GM23248 (cell line): ENCODE measurements at regions not wholly inside any gene's neighbourhood (a gene's known extent, or its start where the extent isn't known, plus 50 kb on each side); places are given as distances from the start of the nearest gene placed in this dataset.
A peak's percentile ranks its signal among the peaks of the same experiment; 100 is the strongest.

Source experiments
- DNase-seq: peaks from one replicate; pipeline ENCODE4 v3.0.0-alpha.2; 2015
- H2AFZ ChIP-seq: fragments of 200-600 bp; sonication (generic); 2 replicates; pipeline ENCODE4 v1.6.1; 2016; ENCODE audit warnings: antibody characterized with exemption
- H3F3A ChIP-seq: fragments of 200-600 bp; sonication (generic); 2 replicates; pipeline ENCODE4 v1.6.1; 2016; ENCODE audit warnings: mild to moderate bottlenecking, antibody characterized with exemption, mixed run types; ENCODE audit not compliant: insufficient read depth
- H3K27ac ChIP-seq: fragments of 200-600 bp; sonication (generic); 2 replicates; pipeline ENCODE4 v1.5.1; 2016; ENCODE audit warnings: mild to moderate bottlenecking
- H3K27me3 ChIP-seq: fragments of 200-600 bp; sonication (generic); replicated peaks from 2 replicates; pipeline ENCODE4 v1.6.1; 2016; ENCODE audit warnings: mild to moderate bottlenecking; ENCODE audit not compliant: insufficient read depth
- H3K36me3 ChIP-seq: fragments of 200-600 bp; sonication (generic); 2 replicates; pipeline ENCODE4 v1.6.1; 2016; ENCODE audit warnings: low read depth, mild to moderate bottlenecking
- H3K4me1 ChIP-seq: fragments of 200-600 bp; sonication (generic); 2 replicates; pipeline ENCODE4 v1.6.1; 2016; ENCODE audit warnings: mild to moderate bottlenecking; ENCODE audit not compliant: insufficient read depth
- H3K4me2 ChIP-seq: fragments of 200-600 bp; sonication (generic); one replicate; pipeline ENCODE4 v1.6.1; 2016; ENCODE audit warnings: mild to moderate bottlenecking; ENCODE audit not compliant: unreplicated experiment
- H3K4me3 ChIP-seq: fragments of 200-600 bp; sonication (generic); 2 replicates; pipeline ENCODE4 v1.5.1; 2016; ENCODE audit warnings: mild to moderate bottlenecking
- H3K79me2 ChIP-seq: fragments of 200-600 bp; sonication (generic); 2 replicates; pipeline ENCODE4 v1.6.1; 2016; ENCODE audit warnings: mild to moderate bottlenecking; ENCODE audit not compliant: insufficient read depth
- H3K9ac ChIP-seq: fragments of 200-600 bp; sonication (generic); 2 replicates; pipeline ENCODE4 v1.6.1; 2016; ENCODE audit warnings: mild to moderate bottlenecking
- H3K9me2 ChIP-seq: fragments of 200-600 bp; sonication (generic); 2 replicates; pipeline ENCODE4 v1.6.1; 2016; ENCODE audit warnings: mixed run types, mild to moderate bottlenecking, moderate library complexity; ENCODE audit not compliant: insufficient read depth
- H3K9me3 ChIP-seq: fragments of 200-600 bp; sonication (generic); one replicate; pipeline ENCODE4 v1.6.1; 2017; ENCODE audit warnings: low read depth
- H4K20me1 ChIP-seq: fragments of 200-600 bp; sonication (generic); 2 replicates; pipeline ENCODE4 v1.6.0; 2016; ENCODE audit not compliant: insufficient read depth
- EZH2 ChIP-seq: fragments of 200-600 bp; sonication (generic); IDR thresholded peaks from 2 replicates; pipeline ENCODE4 v1.6.1; 2018; ENCODE audit warnings: antibody characterized with exemption, mild to moderate bottlenecking; ENCODE audit not compliant: insufficient read depth, poor library complexity, severe bottlenecking
- EZH2phosphoT487 ChIP-seq: fragments of 200-600 bp; sonication (generic); IDR thresholded peaks from 2 replicates; pipeline ENCODE4 v1.6.1; 2018; ENCODE audit warnings: antibody characterized with exemption, moderate library complexity, mild to moderate bottlenecking, low read depth; ENCODE audit not compliant: insufficient read depth
- WGBS, 2 experiments: methylation state at CpG; one replicate each; pipeline ENCODE4 v1.1.6; 2015 to 2017; ENCODE audit warnings: low lambda C conversion rate in 2 of 2, low coverage in 1 of 2; ENCODE audit errors: missing lambda C conversion rate in 2 of 2; 5-methylcytosine and 5-hydroxymethylcytosine counted together
- in situ Hi-C: fragments of 300-500 bp; cut with MboI; formaldehyde crosslinking; loops from 2 replicates; pipeline ENCODE4 v1.15.0; 2020

- no peaks in the 10 kb centered on the region for H3K9me2 ChIP-seq
- no peak overlapping the region for H3K27ac ChIP-seq
- in situ Hi-C loops = no loop called here
- TF ChIP-seq EZH2 = no peak
- no peak for TF ChIP-seq EZH2phosphoT487
- H3K4me2 ChIP-seq = no peak overlapping the region
- peaks cover 14% of the 10 kb centered on the region for H3F3A ChIP-seq
- H3K4me3 ChIP-seq = no peak overlapping the region
- H4K20me1 ChIP-seq = no peaks in the 10 kb centered on the region
- no peak overlapping the region for H3K9ac ChIP-seq
- H3K36me3 ChIP-seq = no peaks in the 10 kb centered on the region
- 94 to 95% methylated on average over 2 of the region's 2 CpGs for WGBS, 2 experiments
- no peaks in the 10 kb centered on the region for H3K9me3 ChIP-seq
- H3K79me2 ChIP-seq = no peaks in the 10 kb centered on the region
- no peaks in the 10 kb centered on the region for H3K27me3 ChIP-seq
- no peak for DNase-seq
- H2AFZ ChIP-seq = no peak overlapping the region
- peaks cover 20% of the 10 kb centered on the region for H3K4me1 ChIP-seq
Measured at GRCh38 chr9:108546215-108546614, 309.6 kb downstream of the ACTL7B start.

- Histone ChIP-seq H3K9me3 (no peaks in the 10 kb centered on the region), H3K4me3 (no peak overlapping the region), H4K20me1 (no peaks in the 10 kb centered on the region), H3K9ac (no peak overlapping the region), H3K4me2 (no peak overlapping the region), H3K36me3 (no peaks in the 10 kb centered on the region), H3K27me3 (no peaks in the 10 kb centered on the region), H3K9me2 (no peaks in the 10 kb centered on the region), H3K27ac (no peak overlapping the region), H2AFZ (no peak overlapping the region), H3F3A (peaks cover 7% of the 10 kb centered on the region), H3K4me1 (peaks cover 12% of the 10 kb centered on the region), H3K79me2 (no peaks in the 10 kb centered on the region)
- in situ Hi-C loops = no loop called here
- TF ChIP-seq EZH2phosphoT487 = no peak
- no peak for TF ChIP-seq EZH2
- 62 to 66% methylated on average over 4 of the region's 4 CpGs for WGBS, 2 experiments
- DNase-seq = no peak
Measured at GRCh38 chr9:108545436-108545835, 310.4 kb downstream of the ACTL7B start.

DNA sequence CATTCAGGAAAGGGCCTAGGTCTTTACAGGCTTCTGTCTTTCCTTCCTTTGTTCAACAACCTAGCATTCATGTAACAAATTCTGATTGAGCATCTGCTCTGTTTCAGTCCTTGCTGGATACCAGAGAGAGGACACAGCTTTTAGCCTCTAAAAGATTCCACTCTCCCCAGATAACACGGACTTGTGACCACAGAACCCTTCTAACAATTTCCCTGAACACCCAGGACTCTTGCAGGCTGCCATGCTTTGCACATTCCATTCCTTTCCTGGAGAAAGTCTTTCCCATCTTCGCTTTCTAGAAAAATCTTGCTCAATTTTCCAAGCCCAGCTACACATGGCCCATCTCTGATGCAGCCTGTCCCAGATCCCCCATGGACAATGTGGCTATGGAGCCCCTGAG, 310.9 kb downstream of the ACTL7B start:
- no peaks in the 10 kb centered on the region for H4K20me1 ChIP-seq
- TF ChIP-seq EZH2phosphoT487 (no peak), EZH2 (no peak)
- H3K79me2 ChIP-seq = no peaks in the 10 kb centered on the region
- H3K9ac ChIP-seq = no peak overlapping the region
- 0 out of 2 replicates have a peak, but pooled peaks cover 2% of the 10 kb centered on the region for H3F3A ChIP-seq
- no peak overlapping the region for H3K4me2 ChIP-seq
- H3K9me2 ChIP-seq = no peaks in the 10 kb centered on the region
- H3K9me3 ChIP-seq = no peaks in the 10 kb centered on the region
- H3K4me1 ChIP-seq = peaks cover 8% of the 10 kb centered on the region
- no peak overlapping the region for H2AFZ ChIP-seq
- H3K36me3 ChIP-seq = no peaks in the 10 kb centered on the region
- H3K27me3 ChIP-seq = no peaks in the 10 kb centered on the region
- in situ Hi-C loops = no loop called here
- no peak overlapping the region for H3K27ac ChIP-seq
- no peak overlapping the region for H3K4me3 ChIP-seq
- no peak for DNase-seq
- WGBS, 2 experiments = 95 to 98% methylated on average over 2 of the region's 2 CpGs

GRCh38 chr9:108543251-108543778, 312.5 kb downstream of the ACTL7B start:
- no peaks in the 10 kb centered on the region for H3K9me2 ChIP-seq
- peak overlapping the region; percentile 38 for H3K4me2 ChIP-seq
- no peaks in the 10 kb centered on the region for H4K20me1 ChIP-seq
- no peaks in the 10 kb centered on the region for H3K36me3 ChIP-seq
- no peak overlapping the region for H3K9ac ChIP-seq
- H3K4me3 ChIP-seq = no peak overlapping the region
- H2AFZ ChIP-seq = no peak overlapping the region
- H3K27me3 ChIP-seq = no peaks in the 10 kb centered on the region
- 33 to 45% methylated on average over 5 of the region's 5 CpGs for WGBS, 2 experiments
- H3K9me3 ChIP-seq = no peaks in the 10 kb centered on the region
- H3K79me2 ChIP-seq = no peaks in the 10 kb centered on the region
- peaks cover 8% of the 10 kb centered on the region for H3K4me1 ChIP-seq
- DNase-seq = peak; percentile 78
- TF ChIP-seq EZH2 = no peak
- TF ChIP-seq EZH2phosphoT487 = no peak
- no peaks in the 10 kb centered on the region for H3F3A ChIP-seq
- H3K27ac ChIP-seq = no peak overlapping the region
- in situ Hi-C loops = no loop called here

- WGBS, 2 experiments = 90 to 93% methylated on average over 7 of the region's 7 CpGs
- Histone ChIP-seq H3K36me3 (no peaks in the 10 kb centered on the region), H3K4me1 (peaks cover 17% of the 10 kb centered on the region), H2AFZ (no peak overlapping the region), H3K27ac (no peak overlapping the region), H3F3A (peaks cover 18% of the 10 kb centered on the region), H4K20me1 (no peaks in the 10 kb centered on the region), H3K27me3 (no peaks in the 10 kb centered on the region), H3K4me2 (no peak overlapping the region), H3K4me3 (no peak overlapping the region), H3K9me2 (no peaks in the 10 kb centered on the region), H3K9me3 (no peaks in the 10 kb centered on the region), H3K9ac (no peak overlapping the region), H3K79me2 (no peaks in the 10 kb centered on the region)
- TF ChIP-seq EZH2 (no peak), EZH2phosphoT487 (no peak)
- DNase-seq = no peak
- in situ Hi-C loops = no loop called here
Measured at GRCh38 chr9:108537756-108538155, 318.0 kb downstream of the ACTL7B start.
